ENCODE measurements at regions not wholly inside any gene's neighbourhood (a gene's known extent, or its start where the extent isn't known, plus 50 kb on each side); places are given as distances from the start of the nearest gene placed in this dataset.
A peak's percentile ranks its signal among the peaks of the same experiment; 100 is the strongest.

DNA sequence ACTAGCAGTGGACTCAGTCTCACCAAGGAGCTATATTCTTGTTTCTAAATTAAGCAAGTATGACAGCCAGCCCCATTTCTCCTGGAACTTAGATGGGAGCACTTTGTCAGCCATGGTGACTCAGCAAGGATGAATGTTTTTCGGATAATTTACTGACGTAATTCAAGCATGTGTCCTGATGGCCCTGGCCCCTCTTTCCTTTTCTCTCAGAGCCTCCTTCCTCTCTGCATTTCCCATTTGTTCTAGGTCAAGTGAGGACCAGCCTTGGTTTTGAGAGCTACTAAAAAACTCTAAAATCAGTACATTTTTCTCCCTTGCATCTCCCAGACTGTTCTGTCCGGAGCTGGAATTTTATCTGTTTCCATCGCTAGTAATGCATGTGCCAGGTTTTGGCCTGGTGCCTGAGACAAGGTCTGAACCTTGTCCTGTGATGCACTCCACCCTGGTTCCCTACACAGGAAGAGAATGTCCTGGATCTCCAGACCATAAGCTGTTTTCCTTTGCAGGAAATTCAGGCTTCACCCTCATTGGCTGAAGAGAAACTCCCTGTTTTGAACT lies 256.6 kb upstream of the ROPN1 start:
- no TSS peak for BruUV-seq (replicated peaks)
- peaks cover 27% of the 10 kb centered on the region for H3K4me1 ChIP-seq (ENCODE audit: control insufficient read depth, extremely low read depth, insufficient read depth, low read length)
- H2AFZ ChIP-seq (ENCODE audit: low read depth, low read length) = peak overlapping the region; percentile 14
- no peaks in the 10 kb centered on the region for H3K9me3 ChIP-seq (replicated peaks; ENCODE audit: control insufficient read depth, insufficient read depth, low read length)
- no peaks in the 10 kb centered on the region for H4K20me1 ChIP-seq (replicated peaks; ENCODE audit: control insufficient read depth, extremely low read depth, insufficient read depth, low read length)
- ChIA-PET POLR2A (no interaction called here), CTCF (interaction anchor here (1.0 to 2.5 kb wide), 8 partner anchors 8 to 216 kb away, joined by 3 to 12 read pairs (median 4); partner anchors contain the start of gene KALRN)
- no peaks in the 10 kb centered on the region for H3K79me2 ChIP-seq (ENCODE audit: control insufficient read depth, insufficient read depth, low read length)
- FAIRE-seq = peak; percentile 93
- dilution Hi-C loops (cut with MboI; ENCODE audit: extremely low pct_ligation_motif_present, low sequenced_read_pairs) (no loop called here), intact Hi-C loops (cut with micrococcal nuclease) (loop anchor here (1.0 to 2.0 kb wide), 3 partner anchors 14 to 232 kb away; no protein-coding TSS in a partner anchor)
- no peak overlapping the region for H3K4me3 ChIP-seq (replicated peaks in 1 of 3; ENCODE audit: insufficient read depth in 1 of 3, low read depth in 1 of 3, low read length in 3 of 3)
- no peaks in the 10 kb centered on the region for H3K27me3 ChIP-seq (ENCODE audit: control insufficient read depth in 2 of 2, insufficient read depth in 2 of 2, low read length in 2 of 2)
- peak overlapping the region; percentile 27 for H3K9ac ChIP-seq (replicated peaks; ENCODE audit: extremely low read depth, insufficient read depth, low read length)
- H3K27ac ChIP-seq (ENCODE audit: insufficient read depth, low read depth, low read length) = peak overlapping the region; percentile 77
- DNase-seq (ENCODE audit: low read depth, low spot score) = peak; percentile 79
- no peaks in the 10 kb centered on the region for H3K36me3 ChIP-seq (ENCODE audit: control insufficient read depth in 2 of 2, extremely low read depth in 1 of 2, insufficient read depth in 2 of 2, low read length in 2 of 2)
- TF ChIP-seq, protein P1, sequence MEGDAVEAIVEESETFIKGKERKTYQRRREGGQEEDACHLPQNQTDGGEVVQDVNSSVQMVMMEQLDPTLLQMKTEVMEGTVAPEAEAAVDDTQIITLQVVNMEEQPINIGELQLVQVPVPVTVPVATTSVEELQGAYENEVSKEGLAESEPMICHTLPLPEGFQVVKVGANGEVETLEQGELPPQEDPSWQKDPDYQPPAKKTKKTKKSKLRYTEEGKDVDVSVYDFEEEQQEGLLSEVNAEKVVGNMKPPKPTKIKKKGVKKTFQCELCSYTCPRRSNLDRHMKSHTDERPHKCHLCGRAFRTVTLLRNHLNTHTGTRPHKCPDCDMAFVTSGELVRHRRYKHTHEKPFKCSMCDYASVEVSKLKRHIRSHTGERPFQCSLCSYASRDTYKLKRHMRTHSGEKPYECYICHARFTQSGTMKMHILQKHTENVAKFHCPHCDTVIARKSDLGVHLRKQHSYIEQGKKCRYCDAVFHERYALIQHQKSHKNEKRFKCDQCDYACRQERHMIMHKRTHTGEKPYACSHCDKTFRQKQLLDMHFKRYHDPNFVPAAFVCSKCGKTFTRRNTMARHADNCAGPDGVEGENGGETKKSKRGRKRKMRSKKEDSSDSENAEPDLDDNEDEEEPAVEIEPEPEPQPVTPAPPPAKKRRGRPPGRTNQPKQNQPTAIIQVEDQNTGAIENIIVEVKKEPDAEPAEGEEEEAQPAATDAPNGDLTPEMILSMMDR (IDR thresholded peaks at IDR 0.05; ENCODE audit: extremely low read depth in 1 of 2, insufficient read depth in 1 of 2, low read depth in 1 of 2, low read length in 2 of 2) = no peak
- TF ChIP-seq MYC (IDR thresholded peaks at IDR 0.05; ENCODE audit: low read depth, low read length) (no peak), FOS (IDR thresholded peaks at IDR 0.05; ENCODE audit: borderline replicate concordance, insufficient read depth, low read length) (peak; percentile 76), GATA2 (IDR thresholded peaks at IDR 0.05; ENCODE audit: insufficient read depth, insufficient read length, low read depth, low read length) (peak; percentile 77), POLR2A (IDR thresholded peaks at IDR 0.05; ENCODE audit: low read depth, low read length) (no peak), JUN (IDR thresholded peaks at IDR 0.05; ENCODE audit: borderline replicate concordance, insufficient read depth, insufficient read length, low read depth) (peak; percentile 84), EZH2 (IDR thresholded peaks at IDR 0.05; ENCODE audit: borderline replicate concordance, low read depth, low read length, severe bottlenecking) (no peak), POLR2AphosphoS5 (IDR thresholded peaks at IDR 0.05; ENCODE audit: insufficient read depth, low read depth, low read length) (no peak)
- TF ChIP-seq, protein P2, sequence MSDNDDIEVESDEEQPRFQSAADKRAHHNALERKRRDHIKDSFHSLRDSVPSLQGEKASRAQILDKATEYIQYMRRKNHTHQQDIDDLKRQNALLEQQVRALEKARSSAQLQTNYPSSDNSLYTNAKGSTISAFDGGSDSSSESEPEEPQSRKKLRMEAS (IDR thresholded peaks at IDR 0.05; ENCODE audit: insufficient read depth, insufficient read length) = no peak
- peak overlapping the region; percentile 53 for H3K4me2 ChIP-seq (ENCODE audit: insufficient read depth, low read length)
- no peaks in the 10 kb centered on the region for H3K9me1 ChIP-seq (replicated peaks; ENCODE audit: control insufficient read depth, extremely low read depth, insufficient read depth, low read length)
